WTC11 (cell line): ENCODE measurements at regions not wholly inside any gene's neighbourhood (a gene's known extent, or its start where the extent isn't known, plus 50 kb on each side); places are given as distances from the start of the nearest gene placed in this dataset.

Source experiments
- ATAC-seq: fragments of 200-7000 bp; cut with Tn5 transposase; 2 replicates; pipeline ENCODE4 v1.10.0; 2021; ENCODE audit warnings: mild to moderate bottlenecking, moderate library complexity
- CTCF ChIA-PET: fragments of 300-600 bp; sonication (Branson Sonifier 250); formaldehyde crosslinking; loops from one replicate; lab custom pipeline; 2021; ENCODE audit warnings: antibody characterized with exemption; lab: Charles Lee
- POLR2A ChIA-PET: fragments of 350-600 bp; sonication (Branson Sonifier 250); formaldehyde crosslinking; loops from one replicate; lab custom pipeline; 2021; ENCODE audit warnings: antibody characterized with exemption; lab: Charles Lee
- DNase-seq: peaks from one replicate; pipeline ENCODE4 v3.0.0; 2021; ENCODE audit warnings: low spot score
- H3K27ac Mint-ChIP-seq: 2 replicates; pipeline ENCODE4 v1.8.0; 2021; ENCODE audit warnings: mixed read lengths
- H3K27me3 Mint-ChIP-seq: 2 replicates; pipeline ENCODE4 v1.8.0; 2021; ENCODE audit warnings: low read depth, mild to moderate bottlenecking, moderate library complexity, mixed read lengths
- H3K36me3 Mint-ChIP-seq: 2 replicates; pipeline ENCODE4 v1.8.0; 2021; ENCODE audit warnings: mixed read lengths
- H3K4me1 Mint-ChIP-seq: 2 replicates; pipeline ENCODE4 v1.8.0; 2022; ENCODE audit warnings: mixed read lengths
- H3K4me3 Mint-ChIP-seq: 2 replicates; pipeline ENCODE4 v1.8.0; 2021; ENCODE audit warnings: mild to moderate bottlenecking, moderate library complexity, mixed read lengths
- H3K9me3 Mint-ChIP-seq: 2 replicates; pipeline ENCODE4 v1.8.0; 2021; ENCODE audit warnings: mixed read lengths
- ATF1 ChIP-seq: sonication (generic); formaldehyde crosslinking; IDR thresholded peaks from 2 replicates; pipeline ENCODE4 v1.8.1; 2023; ENCODE audit warnings: mild to moderate bottlenecking, moderate library complexity, missing genetic modification reagents
- FOXP1 ChIP-seq: sonication (generic); formaldehyde crosslinking; IDR thresholded peaks from 2 replicates; pipeline ENCODE4 v1.8.0; 2022; ENCODE audit warnings: missing genetic modification reagents, mild to moderate bottlenecking, moderate library complexity, borderline replicate concordance
- GRHL2 ChIP-seq: fragments of 250-450 bp; sonication (Bioruptor Pico); IDR thresholded peaks from 2 replicates; pipeline ENCODE4 v1.8.0; 2022; ENCODE audit warnings: mild to moderate bottlenecking, moderate library complexity; ENCODE audit not compliant: insufficient replicate concordance, severe bottlenecking
- KAT7 ChIP-seq: sonication (generic); formaldehyde crosslinking; IDR thresholded peaks from 2 replicates; pipeline ENCODE4 v1.8.1; 2023; ENCODE audit warnings: missing genetic modification reagents, mild to moderate bottlenecking, borderline replicate concordance
- MXD4 ChIP-seq: fragments of 250-450 bp; sonication (Bioruptor Pico); IDR thresholded peaks from 2 replicates; pipeline ENCODE4 v1.8.0; 2021; ENCODE audit warnings: mild to moderate bottlenecking, moderate library complexity, borderline replicate concordance
- NFE2L1 ChIP-seq: sonication (generic); formaldehyde crosslinking; IDR thresholded peaks from 2 replicates; pipeline ENCODE4 v1.8.1; 2023; ENCODE audit warnings: missing genetic modification reagents
- NFYB ChIP-seq: sonication (generic); formaldehyde crosslinking; conservative IDR thresholded peaks from 2 replicates; pipeline ENCODE4 v1.8.0; 2022; ENCODE audit warnings: low read depth, missing genetic modification reagents
- NR1H2 ChIP-seq: sonication (generic); formaldehyde crosslinking; IDR thresholded peaks from 2 replicates; pipeline ENCODE4 v1.9.0; 2021; ENCODE audit warnings: mild to moderate bottlenecking, moderate library complexity, missing genetic modification reagents
- OVOL2 ChIP-seq: fragments of 250-450 bp; sonication (Bioruptor Pico); IDR thresholded peaks from 2 replicates; pipeline ENCODE4 v1.9.0; 2021; ENCODE audit warnings: mild to moderate bottlenecking, borderline replicate concordance
- PRRX2 ChIP-seq: fragments of 250-450 bp; sonication (Bioruptor Pico); IDR thresholded peaks from 2 replicates; pipeline ENCODE4 v1.8.0; 2021; ENCODE audit warnings: mild to moderate bottlenecking
- RELA ChIP-seq: sonication (generic); formaldehyde crosslinking; IDR thresholded peaks from 2 replicates; pipeline ENCODE4 v1.8.1; 2022; ENCODE audit warnings: missing genetic modification reagents, mild to moderate bottlenecking, borderline replicate concordance
- SOX15 ChIP-seq: fragments of 250-450 bp; sonication (Bioruptor Pico); IDR thresholded peaks from 2 replicates; pipeline ENCODE4 v1.9.0; 2021; ENCODE audit warnings: mild to moderate bottlenecking
- TP53 ChIP-seq: sonication (generic); formaldehyde crosslinking; IDR thresholded peaks from 2 replicates; pipeline ENCODE4 v1.8.1; 2023; ENCODE audit warnings: mild to moderate bottlenecking, missing genetic modification reagents
- ZBTB21 ChIP-seq: sonication (generic); formaldehyde crosslinking; IDR thresholded peaks from 2 replicates; pipeline ENCODE4 v1.8.1; 2023; ENCODE audit warnings: mild to moderate bottlenecking, missing genetic modification reagents, borderline replicate concordance
- ZNF121 ChIP-seq: sonication (generic); formaldehyde crosslinking; IDR thresholded peaks from 2 replicates; pipeline ENCODE4 v1.8.0; 2023; ENCODE audit warnings: missing genetic modification reagents
- ZNF232 ChIP-seq: sonication (generic); formaldehyde crosslinking; IDR thresholded peaks from 2 replicates; pipeline ENCODE4 v1.8.0; 2022; ENCODE audit warnings: mild to moderate bottlenecking, missing genetic modification reagents
- ZNF423 ChIP-seq: fragments of 250-450 bp; sonication (Bioruptor Pico); IDR thresholded peaks from 2 replicates; pipeline ENCODE4 v2.1.2; 2022; ENCODE audit warnings: mild to moderate bottlenecking, moderate library complexity
- TF ChIP-seq, protein P1 (sequence below): fragments of 250-450 bp; sonication (Bioruptor Pico); IDR thresholded peaks from 2 replicates; pipeline ENCODE4 v1.9.0; 2021; ENCODE audit warnings: moderate library complexity, mild to moderate bottlenecking, inconsistent platforms, borderline replicate concordance
- TF ChIP-seq, protein P2 (sequence below): sonication (generic); formaldehyde crosslinking; IDR thresholded peaks from 2 replicates; pipeline ENCODE4 v1.8.1; 2023; ENCODE audit warnings: mild to moderate bottlenecking, missing genetic modification reagents
- TF ChIP-seq, protein P3 (sequence below): sonication (generic); formaldehyde crosslinking; IDR thresholded peaks from 2 replicates; pipeline ENCODE4 v1.8.1; 2023; ENCODE audit warnings: mild to moderate bottlenecking, missing genetic modification reagents, moderate library complexity
- TF ChIP-seq, protein P4 (sequence below): sonication (generic); formaldehyde crosslinking; IDR thresholded peaks from 2 replicates; pipeline ENCODE4 v1.8.1; 2022; ENCODE audit warnings: mild to moderate bottlenecking, missing genetic modification reagents, moderate library complexity, borderline replicate concordance

DNA sequence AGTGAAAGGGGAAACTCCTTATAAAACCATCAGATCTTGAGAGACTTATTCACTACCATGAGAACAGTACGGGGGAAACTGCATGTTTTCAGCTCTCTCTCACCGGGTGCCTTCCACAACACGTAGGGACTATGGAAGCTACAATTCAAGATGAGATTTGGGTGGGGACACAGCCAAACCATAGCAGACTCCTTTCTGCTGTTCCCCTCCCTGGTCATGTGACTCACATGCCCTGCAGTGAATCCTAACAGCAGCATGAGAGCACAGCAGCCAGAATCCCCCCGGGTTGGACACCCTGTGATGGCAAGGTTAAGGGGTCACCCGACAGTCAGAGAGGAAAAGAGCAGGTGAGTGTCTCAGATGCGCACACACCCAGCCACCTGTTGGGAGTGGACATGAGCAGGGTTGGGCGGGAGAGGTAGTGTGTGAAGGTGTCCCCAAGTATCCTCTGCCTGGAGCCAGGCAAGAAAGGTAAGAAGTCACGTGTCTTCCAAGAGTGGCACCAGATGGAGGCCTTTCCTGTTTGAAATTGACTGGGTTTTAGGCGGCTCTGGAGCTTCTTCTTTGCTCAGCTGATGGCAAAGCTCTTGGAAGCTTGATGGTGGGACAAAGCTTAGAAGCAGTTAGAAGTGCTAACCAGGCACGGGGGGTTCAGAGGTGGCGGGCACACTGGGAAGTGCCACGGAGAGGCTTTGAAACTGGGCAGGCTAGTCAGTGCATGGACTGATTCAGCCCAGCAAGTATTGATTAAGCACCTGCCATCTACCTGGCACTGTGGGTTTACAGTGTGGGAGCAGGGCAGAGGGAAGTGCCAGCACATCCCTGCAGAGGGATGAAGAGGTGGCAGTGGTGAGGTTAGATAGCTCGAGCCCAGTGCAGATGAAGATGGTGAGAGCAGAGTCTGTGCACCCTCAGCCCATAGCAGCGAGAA is 68.7 kb downstream of the RHOB start:
- Mint-ChIP-seq H3K36me3 (peaks cover 2% of the 10 kb centered on the region), H3K9me3 (peaks cover 14% of the 10 kb centered on the region), H3K4me3 (no peak overlapping the region), H3K27me3 (peaks cover 5% of the 10 kb centered on the region; the same call in 1 of the 2 replicates), H3K4me1 (peaks cover 9% of the 10 kb centered on the region), H3K27ac (no peak overlapping the region)
- TF ChIP-seq ATF1 (CRISPR knock-in tag) (no peak), KAT7 (CRISPR knock-in tag) (no peak), ZBTB21 (CRISPR knock-in tag) (no peak), TP53 (no peak), GRHL2 (CRISPR knock-in tag) (no peak)
- TF ChIP-seq, protein P1, sequence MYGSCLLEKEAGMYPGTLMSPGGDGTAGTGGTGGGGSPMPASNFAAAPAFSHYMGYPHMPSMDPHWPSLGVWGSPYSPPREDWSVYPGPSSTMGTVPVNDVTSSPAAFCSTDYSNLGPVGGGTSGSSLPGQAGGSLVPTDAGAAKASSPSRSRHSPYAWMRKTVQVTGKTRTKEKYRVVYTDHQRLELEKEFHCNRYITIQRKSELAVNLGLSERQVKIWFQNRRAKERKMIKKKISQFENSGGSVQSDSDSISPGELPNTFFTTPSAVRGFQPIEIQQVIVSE (CRISPR knock-in tag), result no peak
- ATAC-seq (no peak), DNase-seq (no peak)
- POLR2A ChIA-PET, result interaction anchor here (1.0 kb wide), 1 partner anchor 69 kb away, joined by 3 read pairs; the partner anchor contains the start of gene RHOB
- CTCF ChIA-PET, result no interaction called here

DNA sequence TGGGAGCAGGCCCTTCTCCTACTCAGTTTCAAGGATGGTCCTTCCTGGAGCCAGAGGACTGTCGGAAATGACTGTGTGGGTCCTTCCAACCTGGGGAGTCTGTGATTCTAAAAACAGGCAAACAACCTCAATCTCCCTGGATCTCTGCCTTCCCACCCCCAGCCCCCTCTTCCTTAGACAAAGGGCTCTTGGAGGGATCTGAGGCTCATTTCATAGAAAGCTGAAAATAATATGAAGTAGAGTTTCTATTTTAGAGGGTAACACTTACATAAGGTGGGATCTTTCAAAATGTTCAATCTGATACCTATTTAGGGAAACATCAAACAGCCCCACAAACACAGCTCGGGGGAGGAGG is 69.4 kb downstream of the RHOB start:
- DNase-seq (no peak), ATAC-seq (no peak)
- peaks cover 5% of the 10 kb centered on the region; the same call in 1 of the 2 replicates for H3K27me3 Mint-ChIP-seq
- ChIA-PET CTCF (no interaction called here), POLR2A (interaction anchor here (1.0 kb wide), 1 partner anchor 69 kb away, joined by 3 read pairs; the partner anchor contains the start of gene RHOB)
- H3K9me3 Mint-ChIP-seq, result peaks cover 14% of the 10 kb centered on the region
- H3K4me1 Mint-ChIP-seq, result peaks cover 9% of the 10 kb centered on the region
- no peak overlapping the region for H3K4me3 Mint-ChIP-seq
- H3K36me3 Mint-ChIP-seq, result peaks cover 2% of the 10 kb centered on the region
- TF ChIP-seq ZNF232 (CRISPR knock-in tag), result no peak
- no peak for TF ChIP-seq ZNF423 (CRISPR knock-in tag)
- TF ChIP-seq KAT7 (CRISPR knock-in tag), result no peak
- TF ChIP-seq, protein P2, sequence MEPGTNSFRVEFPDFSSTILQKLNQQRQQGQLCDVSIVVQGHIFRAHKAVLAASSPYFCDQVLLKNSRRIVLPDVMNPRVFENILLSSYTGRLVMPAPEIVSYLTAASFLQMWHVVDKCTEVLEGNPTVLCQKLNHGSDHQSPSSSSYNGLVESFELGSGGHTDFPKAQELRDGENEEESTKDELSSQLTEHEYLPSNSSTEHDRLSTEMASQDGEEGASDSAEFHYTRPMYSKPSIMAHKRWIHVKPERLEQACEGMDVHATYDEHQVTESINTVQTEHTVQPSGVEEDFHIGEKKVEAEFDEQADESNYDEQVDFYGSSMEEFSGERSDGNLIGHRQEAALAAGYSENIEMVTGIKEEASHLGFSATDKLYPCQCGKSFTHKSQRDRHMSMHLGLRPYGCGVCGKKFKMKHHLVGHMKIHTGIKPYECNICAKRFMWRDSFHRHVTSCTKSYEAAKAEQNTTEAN (CRISPR knock-in tag), result no peak
- TF ChIP-seq RELA (CRISPR knock-in tag), result no peak
- no peak for TF ChIP-seq NFYB (CRISPR knock-in tag)
- TF ChIP-seq FOXP1, result no peak
- no peak for TF ChIP-seq ATF1 (CRISPR knock-in tag)
- TF ChIP-seq PRRX2 (CRISPR knock-in tag), result no peak
- no peak for TF ChIP-seq MXD4 (CRISPR knock-in tag)
- TF ChIP-seq, protein P3, sequence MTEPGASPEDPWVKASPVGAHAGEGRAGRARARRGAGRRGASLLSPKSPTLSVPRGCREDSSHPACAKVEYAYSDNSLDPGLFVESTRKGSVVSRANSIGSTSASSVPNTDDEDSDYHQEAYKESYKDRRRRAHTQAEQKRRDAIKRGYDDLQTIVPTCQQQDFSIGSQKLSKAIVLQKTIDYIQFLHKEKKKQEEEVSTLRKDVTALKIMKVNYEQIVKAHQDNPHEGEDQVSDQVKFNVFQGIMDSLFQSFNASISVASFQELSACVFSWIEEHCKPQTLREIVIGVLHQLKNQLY (CRISPR knock-in tag), result no peak
- TF ChIP-seq NR1H2 (CRISPR knock-in tag), result no peak
- H3K27ac Mint-ChIP-seq, result no peak overlapping the region

DNA sequence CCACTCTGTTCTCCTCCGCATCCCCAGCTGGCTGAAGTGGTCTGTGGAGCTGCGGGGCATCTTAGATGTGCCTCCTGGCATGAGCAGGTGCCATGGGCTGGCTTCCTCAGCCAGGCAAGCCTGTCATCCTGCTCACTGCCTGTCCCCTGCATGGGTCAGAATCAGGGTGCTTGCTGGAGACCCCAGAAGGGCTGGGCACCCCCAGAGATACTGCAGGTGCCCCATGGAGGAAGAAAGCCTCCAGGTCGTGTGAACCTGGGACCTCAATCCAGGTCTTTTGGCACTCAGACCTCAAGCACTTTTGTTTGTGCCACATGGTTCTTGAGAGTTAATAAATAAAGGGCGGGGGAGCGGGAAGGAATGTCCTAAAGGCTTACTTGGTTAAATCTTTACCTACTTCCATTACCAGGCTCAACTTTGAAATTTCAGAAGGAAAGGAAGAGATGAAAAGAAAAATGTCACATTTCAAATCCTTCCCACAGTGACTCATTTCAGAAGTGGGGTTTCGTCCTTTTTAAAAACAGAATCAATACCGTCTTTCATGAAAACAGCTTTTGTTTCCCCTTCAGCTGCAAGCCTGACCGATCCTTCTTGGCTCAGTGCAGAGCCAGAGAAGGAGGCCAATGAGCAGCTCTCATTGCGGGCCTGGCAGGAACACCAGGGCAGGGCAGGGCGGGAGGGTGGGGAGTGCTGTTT is 69.9 kb downstream of the RHOB start:
- H3K27me3 Mint-ChIP-seq, result peaks cover 5% of the 10 kb centered on the region; the same call in 1 of the 2 replicates
- no peak overlapping the region for H3K4me3 Mint-ChIP-seq
- no peak overlapping the region for H3K27ac Mint-ChIP-seq
- ChIA-PET POLR2A (interaction anchor here (1.0 kb wide), 1 partner anchor 70 kb away, joined by 3 read pairs; the partner anchor contains the start of gene RHOB), CTCF (interaction anchor here (0.6 kb wide), 1 partner anchor 135 kb away, joined by 3 read pairs; no protein-coding TSS in a partner anchor)
- H3K4me1 Mint-ChIP-seq, result peaks cover 9% of the 10 kb centered on the region
- H3K36me3 Mint-ChIP-seq, result peaks cover 2% of the 10 kb centered on the region
- ATAC-seq (no peak), DNase-seq (no peak)
- TF ChIP-seq, protein P2 (CRISPR knock-in tag), result no peak
- TF ChIP-seq NFE2L1 (CRISPR knock-in tag) (no peak), OVOL2 (CRISPR knock-in tag) (no peak), SOX15 (no peak), ZNF121 (CRISPR knock-in tag) (no peak)
- TF ChIP-seq, protein P4, sequence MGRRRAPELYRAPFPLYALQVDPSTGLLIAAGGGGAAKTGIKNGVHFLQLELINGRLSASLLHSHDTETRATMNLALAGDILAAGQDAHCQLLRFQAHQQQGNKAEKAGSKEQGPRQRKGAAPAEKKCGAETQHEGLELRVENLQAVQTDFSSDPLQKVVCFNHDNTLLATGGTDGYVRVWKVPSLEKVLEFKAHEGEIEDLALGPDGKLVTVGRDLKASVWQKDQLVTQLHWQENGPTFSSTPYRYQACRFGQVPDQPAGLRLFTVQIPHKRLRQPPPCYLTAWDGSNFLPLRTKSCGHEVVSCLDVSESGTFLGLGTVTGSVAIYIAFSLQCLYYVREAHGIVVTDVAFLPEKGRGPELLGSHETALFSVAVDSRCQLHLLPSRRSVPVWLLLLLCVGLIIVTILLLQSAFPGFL, result no peak
- H3K9me3 Mint-ChIP-seq, result peaks cover 14% of the 10 kb centered on the region
